ENCODE measurements at regions not wholly inside any gene's neighbourhood (a gene's known extent, or its start where the extent isn't known, plus 50 kb on each side); places are given as distances from the start of the nearest gene placed in this dataset.

DNA sequence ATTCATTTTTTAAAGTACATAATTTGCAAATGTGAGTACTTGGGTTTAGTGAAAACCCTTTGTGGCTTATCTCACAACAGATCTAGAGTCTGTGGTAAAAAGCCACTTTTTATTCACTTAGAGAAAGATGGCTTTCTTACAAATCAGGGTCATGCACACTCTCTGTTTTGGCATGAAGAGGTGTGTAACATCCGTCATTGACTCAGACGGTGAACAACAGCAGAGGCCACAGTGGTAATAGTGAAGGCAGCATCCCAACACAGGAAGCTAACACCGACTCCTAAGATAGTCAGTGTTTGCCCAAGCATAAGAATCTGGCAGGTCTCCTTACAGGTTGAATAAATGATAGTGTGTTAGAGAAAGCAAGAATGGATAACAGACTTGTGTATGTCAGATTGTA lies 593.0 kb downstream of the SOX5 start:
- no peak for TF ChIP-seq CTCF (IDR thresholded peaks at IDR 0.05; ENCODE audit: low read depth, low read length)
- no peaks in the 10 kb centered on the region for H3K27me3 ChIP-seq (ENCODE audit: insufficient read depth, low read depth, severe bottlenecking)
- H3K27ac ChIP-seq: no peak overlapping the region
- no peaks in the 10 kb centered on the region for H3K36me3 ChIP-seq
- H3K9me3 ChIP-seq (ENCODE audit: severe bottlenecking): no peaks in the 10 kb centered on the region
- no peak for DNase-seq
- H3K4me3 ChIP-seq (ENCODE audit: low read depth, low read length): no peak overlapping the region

- Histone ChIP-seq H3K4me3 (ENCODE audit: low read depth, low read length) (no peak overlapping the region), H3K36me3 (no peaks in the 10 kb centered on the region), H3K9me3 (ENCODE audit: severe bottlenecking) (no peaks in the 10 kb centered on the region), H3K27me3 (ENCODE audit: insufficient read depth, low read depth, severe bottlenecking) (no peaks in the 10 kb centered on the region), H3K27ac (no peak overlapping the region)
- TF ChIP-seq CTCF (IDR thresholded peaks at IDR 0.05; ENCODE audit: low read depth, low read length): no peak
- DNase-seq: no peak
Observed at GRCh38 chr12:23356927-23357708, 592.4 kb downstream of the SOX5 start.

- H3K27me3 ChIP-seq (ENCODE audit: insufficient read depth, low read depth, severe bottlenecking): no peaks in the 10 kb centered on the region
- H3K27ac ChIP-seq: no peak overlapping the region
- no peak for TF ChIP-seq CTCF (IDR thresholded peaks at IDR 0.05; ENCODE audit: low read depth, low read length)
- no peak overlapping the region for H3K4me3 ChIP-seq (ENCODE audit: low read depth, low read length)
- H3K36me3 ChIP-seq: no peaks in the 10 kb centered on the region
- no peak for DNase-seq
- no peaks in the 10 kb centered on the region for H3K9me3 ChIP-seq (ENCODE audit: severe bottlenecking)
Observed at GRCh38 chr12:23359975-23360701, 589.3 kb downstream of the SOX5 start.

- DNase-seq: no peak
- peak; percentile 10; the same call in 1 of the 2 replicates for TF ChIP-seq CTCF (IDR thresholded peaks at IDR 0.05; ENCODE audit: low read depth, low read length)
Observed at GRCh38 chr12:23361971-23362370, 587.5 kb downstream of the SOX5 start.

DNA sequence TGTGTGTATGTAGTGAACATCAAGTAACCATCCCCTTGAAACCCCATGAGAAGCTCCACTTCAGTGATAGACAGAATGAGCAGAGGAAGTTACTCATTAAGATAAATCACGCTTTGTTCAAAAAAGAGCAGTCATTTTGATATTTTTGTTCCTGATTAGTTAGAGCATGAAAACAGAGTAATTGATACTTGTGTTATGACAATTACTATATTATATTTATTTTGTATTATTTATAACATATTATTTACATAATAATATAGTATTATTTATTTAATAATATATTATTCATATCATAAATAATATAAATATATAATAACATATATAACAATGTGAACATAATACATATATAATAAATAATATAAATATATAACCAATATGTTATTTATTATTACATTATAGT lies 580.9 kb downstream of the SOX5 start:
- Histone ChIP-seq H3K27ac (no peak overlapping the region), H3K4me3 (ENCODE audit: low read depth, low read length) (no peak overlapping the region), H3K36me3 (no peaks in the 10 kb centered on the region), H3K27me3 (ENCODE audit: insufficient read depth, low read depth, severe bottlenecking) (no peaks in the 10 kb centered on the region), H3K9me3 (ENCODE audit: severe bottlenecking) (no peaks in the 10 kb centered on the region)
- no peak for DNase-seq
- no peak for TF ChIP-seq CTCF (IDR thresholded peaks at IDR 0.05; ENCODE audit: low read depth, low read length)

More at GRCh38 chr12:23361971-23362370, 587.5 kb downstream of the SOX5 start:
- Histone ChIP-seq H3K27ac (no peak overlapping the region), H3K4me3 (ENCODE audit: low read depth, low read length) (no peak overlapping the region), H3K27me3 (ENCODE audit: insufficient read depth, low read depth, severe bottlenecking) (no peaks in the 10 kb centered on the region), H3K9me3 (ENCODE audit: severe bottlenecking) (no peaks in the 10 kb centered on the region), H3K36me3 (no peaks in the 10 kb centered on the region)

All from WERI-Rb-1 (cell line).